ENCODE measurements at regions not wholly inside any gene's neighbourhood (a gene's known extent, or its start where the extent isn't known, plus 50 kb on each side); places are given as distances from the start of the nearest gene placed in this dataset.

DNA sequence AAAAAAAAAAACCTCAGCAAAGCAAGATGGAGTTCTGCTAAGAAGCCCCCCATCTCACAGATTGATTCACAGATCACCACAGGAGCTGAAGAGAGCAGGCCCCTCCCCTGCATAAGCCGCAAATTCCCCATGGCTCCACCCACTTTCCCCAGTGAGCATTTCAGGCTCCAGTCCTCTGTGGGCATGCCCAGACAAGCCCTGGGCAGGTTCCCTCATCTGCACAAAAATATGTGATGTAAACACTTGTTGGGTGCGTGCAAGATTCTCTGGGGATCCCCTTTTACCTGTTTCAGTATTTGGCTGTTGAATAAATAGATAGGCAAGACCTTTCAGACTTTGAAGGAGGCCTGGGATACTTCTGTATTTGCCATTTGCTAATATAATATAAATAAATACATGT is 514.3 kb downstream of the PCDH7 start:
- no peaks in the 10 kb centered on the region for H3K36me3 ChIP-seq (ENCODE audit: control insufficient read depth, insufficient read depth, low read length)
- no peak overlapping the region for H3K4me3 ChIP-seq (ENCODE audit: low read depth, low read length)
- WGBS (ENCODE audit: insufficient coverage), result 100% methylated on average over 1 of the region's 2 CpGs
- peaks cover 3% of the 10 kb centered on the region for H3K4me1 ChIP-seq (ENCODE audit: control insufficient read depth, insufficient read depth, low read length)
- no peak for DNase-seq (ENCODE audit: low read depth in 4 of 6, low spot score in 6 of 6)
- peaks cover 3% of the 10 kb centered on the region for H3K9me3 ChIP-seq (ENCODE audit: control insufficient read depth, insufficient read depth, low read length)
- H3K27ac ChIP-seq (ENCODE audit: low read depth, low read length), result no peak overlapping the region
- H3K27me3 ChIP-seq (ENCODE audit: control insufficient read depth, insufficient read depth, low read length), result no peaks in the 10 kb centered on the region

DNA sequence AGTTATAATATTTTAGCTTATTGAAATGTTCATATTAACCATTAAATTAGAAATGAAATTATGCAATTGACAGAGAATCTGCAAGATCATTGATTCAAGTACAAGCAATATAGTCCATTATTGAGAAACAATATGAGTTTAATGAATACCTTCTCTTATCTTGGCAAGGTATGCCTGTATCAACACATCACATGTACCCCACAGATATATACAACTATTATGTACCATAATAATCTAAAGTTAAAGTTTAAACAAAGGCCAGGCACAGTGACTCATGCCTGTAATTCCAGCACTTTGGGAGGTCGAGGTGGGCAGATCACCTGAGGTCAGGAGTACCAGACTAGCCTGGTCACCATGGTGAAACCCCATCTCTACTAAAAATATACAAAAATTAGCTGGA is 514.7 kb downstream of the PCDH7 start:
- WGBS (ENCODE audit: insufficient coverage), result 100% methylated on average over 1 of the region's 1 CpG
- no peak for DNase-seq (ENCODE audit: low read depth in 4 of 6, low spot score in 6 of 6)
- peaks cover 3% of the 10 kb centered on the region for H3K9me3 ChIP-seq (ENCODE audit: control insufficient read depth, insufficient read depth, low read length)
- no peak overlapping the region for H3K27ac ChIP-seq (ENCODE audit: low read depth, low read length)
- no peaks in the 10 kb centered on the region for H3K36me3 ChIP-seq (ENCODE audit: control insufficient read depth, insufficient read depth, low read length)
- H3K4me3 ChIP-seq (ENCODE audit: low read depth, low read length), result no peak overlapping the region
- H3K4me1 ChIP-seq (ENCODE audit: control insufficient read depth, insufficient read depth, low read length), result peaks cover 3% of the 10 kb centered on the region
- H3K27me3 ChIP-seq (ENCODE audit: control insufficient read depth, insufficient read depth, low read length), result no peaks in the 10 kb centered on the region

DNA sequence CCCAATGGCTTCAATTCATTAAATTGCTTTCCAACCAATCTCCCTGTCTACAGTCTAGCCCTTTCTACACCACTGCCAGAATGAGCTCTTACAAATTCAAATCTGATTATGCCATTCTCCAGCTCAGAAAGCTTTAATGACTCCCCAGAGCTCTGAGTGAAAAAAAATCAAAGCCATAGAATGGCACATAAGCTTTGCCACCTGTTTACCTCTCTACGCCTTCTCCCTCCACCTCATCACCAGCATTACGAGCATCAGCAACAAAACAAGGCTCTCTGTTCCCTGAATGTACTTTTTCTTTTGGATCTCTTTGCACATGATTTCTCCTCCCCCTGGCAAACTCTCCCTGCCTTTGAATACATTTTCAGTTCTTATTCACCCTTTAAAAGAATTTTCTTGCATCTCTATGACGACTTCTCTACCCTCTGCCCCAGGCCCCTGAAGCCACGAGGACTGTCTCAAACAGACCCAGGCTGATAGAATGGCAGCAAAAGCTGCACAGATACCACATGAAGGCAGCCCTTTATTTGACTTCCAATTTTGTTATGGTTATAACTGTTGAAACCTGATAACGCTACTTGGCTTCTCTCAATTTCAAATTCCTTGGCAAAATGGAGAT is 516.0 kb downstream of the PCDH7 start:
- Histone ChIP-seq H3K36me3 (ENCODE audit: control insufficient read depth, insufficient read depth, low read length) (no peaks in the 10 kb centered on the region), H3K4me1 (ENCODE audit: control insufficient read depth, insufficient read depth, low read length) (peaks cover 3% of the 10 kb centered on the region), H3K9me3 (ENCODE audit: control insufficient read depth, insufficient read depth, low read length) (peaks cover 3% of the 10 kb centered on the region), H3K4me3 (ENCODE audit: low read depth, low read length) (no peak overlapping the region), H3K27ac (ENCODE audit: low read depth, low read length) (no peak overlapping the region), H3K27me3 (ENCODE audit: control insufficient read depth, insufficient read depth, low read length) (no peaks in the 10 kb centered on the region)
- peak in 5 of 6 donors; percentile 4 to 85 (median 23) for DNase-seq (ENCODE audit: low read depth in 4 of 6, low spot score in 6 of 6)
- 50% methylated on average over 3 of the region's 5 CpGs for WGBS (ENCODE audit: insufficient coverage)

DNA sequence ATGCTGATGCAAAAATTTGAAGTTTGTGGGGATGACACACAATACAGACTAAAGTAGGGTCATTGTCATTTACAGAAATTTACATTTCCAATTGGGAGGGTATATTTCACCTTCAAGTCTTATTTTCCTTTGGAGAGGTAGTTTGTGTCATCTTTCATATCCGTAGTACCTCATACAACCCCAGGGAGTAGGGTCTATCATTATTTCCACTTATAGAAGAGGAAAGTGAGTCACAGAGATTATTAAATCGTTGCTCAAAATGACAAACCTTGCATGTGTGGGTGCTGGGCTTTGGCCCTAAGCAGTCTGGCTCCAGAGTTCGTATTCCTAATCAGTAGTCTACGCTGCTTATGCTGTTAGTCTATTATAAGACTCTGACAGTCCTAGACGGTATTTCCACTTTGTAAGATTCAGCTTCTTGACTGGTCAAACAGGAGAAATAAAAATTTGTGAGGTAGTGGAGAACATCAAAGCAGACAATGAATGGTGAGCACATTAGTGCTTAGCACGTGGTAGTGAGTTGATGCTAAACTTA is 516.5 kb downstream of the PCDH7 start:
- no peak overlapping the region for H3K27ac ChIP-seq (ENCODE audit: low read depth, low read length)
- peaks cover 3% of the 10 kb centered on the region for H3K4me1 ChIP-seq (ENCODE audit: control insufficient read depth, insufficient read depth, low read length)
- no peaks in the 10 kb centered on the region for H3K27me3 ChIP-seq (ENCODE audit: control insufficient read depth, insufficient read depth, low read length)
- peaks cover 3% of the 10 kb centered on the region for H3K9me3 ChIP-seq (ENCODE audit: control insufficient read depth, insufficient read depth, low read length)
- DNase-seq (ENCODE audit: low read depth in 4 of 6, low spot score in 6 of 6), result no peak
- H3K36me3 ChIP-seq (ENCODE audit: control insufficient read depth, insufficient read depth, low read length), result no peaks in the 10 kb centered on the region
- H3K4me3 ChIP-seq (ENCODE audit: low read depth, low read length), result no peak overlapping the region
- 59% methylated on average over 3 of the region's 6 CpGs for WGBS (ENCODE audit: insufficient coverage)

DNA sequence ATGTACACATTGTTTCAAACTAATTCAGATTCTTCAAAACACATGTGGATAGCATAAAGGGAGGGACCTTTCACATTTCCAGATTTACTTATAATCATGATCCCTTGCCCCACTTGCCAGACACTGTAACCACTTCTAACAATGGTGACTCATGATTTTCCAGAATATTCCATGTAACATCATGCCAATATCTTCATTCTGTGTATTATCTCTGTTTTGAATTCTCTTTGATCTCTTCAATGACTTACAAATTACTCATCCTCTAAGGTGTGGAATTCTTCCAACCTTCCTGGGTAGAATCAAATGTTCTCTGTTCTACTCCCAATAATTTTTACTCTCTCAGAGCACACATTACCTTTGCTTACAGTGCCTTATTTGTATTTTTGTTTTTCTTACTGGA is 517.1 kb downstream of the PCDH7 start:
- Histone ChIP-seq H3K4me3 (ENCODE audit: low read depth, low read length) (no peak overlapping the region), H3K27me3 (ENCODE audit: control insufficient read depth, insufficient read depth, low read length) (no peaks in the 10 kb centered on the region), H3K27ac (ENCODE audit: low read depth, low read length) (no peak overlapping the region), H3K4me1 (ENCODE audit: control insufficient read depth, insufficient read depth, low read length) (peaks cover 3% of the 10 kb centered on the region), H3K9me3 (ENCODE audit: control insufficient read depth, insufficient read depth, low read length) (peaks cover 3% of the 10 kb centered on the region), H3K36me3 (ENCODE audit: control insufficient read depth, insufficient read depth, low read length) (no peaks in the 10 kb centered on the region)
- DNase-seq (ENCODE audit: low read depth in 4 of 6, low spot score in 6 of 6), result no peak

DNA sequence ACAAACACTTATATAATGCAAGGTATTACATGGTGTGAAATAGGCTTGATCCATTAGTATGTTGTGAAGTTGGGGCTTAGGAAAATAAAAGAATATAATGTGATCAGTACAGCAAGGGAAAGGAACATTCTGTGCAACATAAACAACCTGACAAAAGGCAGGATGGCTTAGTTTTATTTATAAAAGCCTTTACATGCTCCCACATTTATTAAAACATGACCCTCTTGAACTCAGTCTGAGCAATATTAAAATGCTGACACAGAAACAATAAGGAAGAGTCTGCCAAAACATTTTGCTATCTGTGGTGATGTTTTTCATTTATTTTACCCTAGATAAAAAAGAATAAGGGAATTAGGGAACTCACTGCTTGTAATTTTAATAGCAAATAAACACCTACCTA is 519.7 kb downstream of the PCDH7 start:
- Histone ChIP-seq H3K27me3 (ENCODE audit: control insufficient read depth, insufficient read depth, low read length) (no peaks in the 10 kb centered on the region), H3K36me3 (ENCODE audit: control insufficient read depth, insufficient read depth, low read length) (no peaks in the 10 kb centered on the region), H3K4me1 (ENCODE audit: control insufficient read depth, insufficient read depth, low read length) (peaks cover 3% of the 10 kb centered on the region), H3K27ac (ENCODE audit: low read depth, low read length) (no peak overlapping the region), H3K9me3 (ENCODE audit: control insufficient read depth, insufficient read depth, low read length) (peaks cover 3% of the 10 kb centered on the region), H3K4me3 (ENCODE audit: low read depth, low read length) (no peak overlapping the region)
- no peak for DNase-seq (ENCODE audit: low read depth in 4 of 6, low spot score in 6 of 6)

DNA sequence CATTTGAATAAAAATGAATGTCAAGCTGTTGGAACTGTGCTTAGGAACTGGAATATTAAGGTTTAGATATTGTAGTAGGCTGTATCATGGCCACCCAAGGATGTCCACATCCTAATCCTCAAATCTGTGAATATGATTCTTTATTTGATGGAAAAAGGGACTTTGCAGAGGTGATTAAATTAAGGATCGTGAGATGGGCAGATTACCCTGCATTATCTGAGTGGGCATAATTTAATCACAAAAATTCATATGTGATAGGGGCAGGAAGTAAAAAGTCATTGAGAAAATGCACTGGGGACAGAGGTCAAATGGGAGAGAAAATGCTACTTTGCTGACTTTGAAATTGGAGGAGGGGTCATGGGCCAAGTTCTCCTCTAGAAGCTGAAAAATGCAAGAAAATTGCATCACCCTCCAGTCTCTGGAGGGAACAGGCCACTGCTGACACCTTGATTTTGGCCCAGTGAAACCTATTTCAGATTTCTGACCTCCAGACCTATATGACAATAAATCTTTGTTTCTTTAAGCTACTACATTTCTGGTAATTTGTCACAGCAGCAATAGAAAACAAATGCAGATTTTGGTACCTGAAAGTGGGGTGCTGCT is 521.4 kb downstream of the PCDH7 start:
- no peak overlapping the region for H3K4me3 ChIP-seq (ENCODE audit: low read depth, low read length)
- H3K36me3 ChIP-seq (ENCODE audit: control insufficient read depth, insufficient read depth, low read length), result no peaks in the 10 kb centered on the region
- no peak overlapping the region for H3K27ac ChIP-seq (ENCODE audit: low read depth, low read length)
- no peaks in the 10 kb centered on the region for H3K4me1 ChIP-seq (ENCODE audit: control insufficient read depth, insufficient read depth, low read length)
- H3K27me3 ChIP-seq (ENCODE audit: control insufficient read depth, insufficient read depth, low read length), result no peaks in the 10 kb centered on the region
- H3K9me3 ChIP-seq (ENCODE audit: control insufficient read depth, insufficient read depth, low read length), result peaks cover 3% of the 10 kb centered on the region
- no peak for DNase-seq (ENCODE audit: low read depth in 4 of 6, low spot score in 6 of 6)
- no CpG with 5 or more reads among the region's 1 CpG for WGBS (ENCODE audit: insufficient coverage)

DNA sequence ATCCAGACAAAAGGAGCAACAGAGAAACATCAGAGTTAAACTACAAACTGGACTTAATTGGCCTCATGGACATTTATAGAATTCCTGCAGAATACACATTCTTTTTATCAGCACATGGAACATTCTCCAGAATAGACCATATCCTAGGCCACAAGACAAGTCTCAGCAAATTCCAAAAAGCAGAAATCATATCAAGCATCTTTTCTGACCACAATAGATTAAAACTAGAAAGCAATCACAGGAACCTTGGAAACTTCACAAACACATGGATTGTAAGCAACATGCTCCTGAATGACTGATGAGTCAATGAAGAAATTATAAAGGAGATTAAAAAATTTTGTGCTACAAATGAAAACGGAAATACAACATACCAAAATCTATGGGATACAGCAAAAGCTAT is 526.7 kb downstream of the PCDH7 start:
- H3K27me3 ChIP-seq (ENCODE audit: control insufficient read depth, insufficient read depth, low read length), result no peaks in the 10 kb centered on the region
- no peaks in the 10 kb centered on the region for H3K4me1 ChIP-seq (ENCODE audit: control insufficient read depth, insufficient read depth, low read length)
- no peak overlapping the region for H3K4me3 ChIP-seq (ENCODE audit: low read depth, low read length)
- no CpG with 5 or more reads among the region's 1 CpG for WGBS (ENCODE audit: insufficient coverage)
- H3K9me3 ChIP-seq (ENCODE audit: control insufficient read depth, insufficient read depth, low read length), result no peaks in the 10 kb centered on the region
- no peaks in the 10 kb centered on the region for H3K36me3 ChIP-seq (ENCODE audit: control insufficient read depth, insufficient read depth, low read length)
- H3K27ac ChIP-seq (ENCODE audit: low read depth, low read length), result no peak overlapping the region
- no peak for DNase-seq (ENCODE audit: low read depth in 4 of 6, low spot score in 6 of 6)

DNA sequence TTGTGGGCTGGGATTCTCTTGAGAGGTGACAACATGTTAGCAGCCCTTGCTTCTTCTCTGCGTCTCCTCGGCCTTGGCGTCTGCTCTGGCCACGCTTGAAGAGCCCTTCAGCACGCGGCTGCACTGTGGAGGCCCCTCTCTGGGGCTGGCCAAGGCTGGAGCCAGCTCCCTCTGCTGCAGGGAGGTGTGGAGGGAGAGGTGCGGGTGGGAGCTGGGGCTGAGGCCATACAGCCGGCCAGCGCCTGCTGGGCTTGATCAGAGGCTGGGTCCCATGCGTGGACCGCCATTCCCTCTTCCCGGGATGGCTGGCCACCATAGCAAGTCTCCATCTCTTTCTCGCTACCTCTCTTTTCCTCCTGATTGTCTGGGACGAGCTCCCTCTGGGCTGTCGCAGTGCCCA is 539.0 kb downstream of the PCDH7 start:
- Histone ChIP-seq H3K9me3 (ENCODE audit: control insufficient read depth, insufficient read depth, low read length) (no peaks in the 10 kb centered on the region), H3K27ac (ENCODE audit: low read depth, low read length) (no peak overlapping the region)
- 98% methylated on average over 11 of the region's 15 CpGs for WGBS (ENCODE audit: insufficient coverage)

DNA sequence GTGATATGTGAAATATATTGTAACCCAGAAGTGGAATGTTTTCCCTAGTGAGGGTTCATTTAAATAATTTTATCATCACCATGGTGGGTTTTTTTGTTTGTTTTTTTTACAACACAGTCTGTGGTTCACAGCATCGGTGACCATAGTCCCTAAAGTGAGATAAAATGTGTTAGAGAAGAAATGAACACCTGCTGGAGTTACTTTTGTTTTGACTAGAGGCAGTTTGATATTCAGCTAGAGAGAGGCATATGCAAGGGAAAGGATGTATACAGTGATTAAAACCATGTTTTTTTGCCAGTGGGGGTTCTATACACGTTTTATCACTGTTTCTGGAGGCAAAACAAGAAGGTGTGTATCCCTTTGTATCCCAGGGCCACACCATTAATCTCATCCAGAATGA is 541.5 kb downstream of the PCDH7 start:
- Histone ChIP-seq H3K9me3 (ENCODE audit: control insufficient read depth, insufficient read depth, low read length) (no peaks in the 10 kb centered on the region), H3K36me3 (ENCODE audit: control insufficient read depth, insufficient read depth, low read length) (no peaks in the 10 kb centered on the region), H3K27me3 (ENCODE audit: control insufficient read depth, insufficient read depth, low read length) (no peaks in the 10 kb centered on the region), H3K4me1 (ENCODE audit: control insufficient read depth, insufficient read depth, low read length) (no peaks in the 10 kb centered on the region), H3K4me3 (ENCODE audit: low read depth, low read length) (no peak overlapping the region), H3K27ac (ENCODE audit: low read depth, low read length) (no peak overlapping the region)
- 14% methylated on average over 1 of the region's 2 CpGs for WGBS (ENCODE audit: insufficient coverage)
- no peak for DNase-seq (ENCODE audit: low read depth in 4 of 6, low spot score in 6 of 6)

More for the DNA sequence above, 539.0 kb downstream of the PCDH7 start:
- no peak for DNase-seq (ENCODE audit: low read depth in 4 of 6, low spot score in 6 of 6)
- no peak overlapping the region for H3K4me3 ChIP-seq (ENCODE audit: low read depth, low read length)
- H3K27me3 ChIP-seq (ENCODE audit: control insufficient read depth, insufficient read depth, low read length), result no peaks in the 10 kb centered on the region
- H3K36me3 ChIP-seq (ENCODE audit: control insufficient read depth, insufficient read depth, low read length), result no peaks in the 10 kb centered on the region
- H3K4me1 ChIP-seq (ENCODE audit: control insufficient read depth, insufficient read depth, low read length), result no peaks in the 10 kb centered on the region
